ENCODE measurements at regions not wholly inside any gene's neighbourhood (a gene's known extent, or its start where the extent isn't known, plus 50 kb on each side); places are given as distances from the start of the nearest gene placed in this dataset.

- no peak for DNase-seq (ENCODE audit: low spot score)
- H3K9me3 ChIP-seq (ENCODE audit: low read length), result peaks cover 55% of the 10 kb centered on the region
- no peak overlapping the region for H3K9ac ChIP-seq (ENCODE audit: insufficient read depth, low read depth, low read length)
- TF ChIP-seq ZNF468 (CRISPR knock-in tag; IDR thresholded peaks at IDR 0.05) (no peak), TBX2 (CRISPR knock-in tag; IDR thresholded peaks at IDR 0.05; ENCODE audit: borderline replicate concordance) (no peak), ZBTB38 (CRISPR knock-in tag; IDR thresholded peaks at IDR 0.05) (no peak), ZMAT3 (CRISPR knock-in tag; conservative IDR thresholded peaks at IDR 0.05) (no peak), DNMT1 (CRISPR knock-in tag; IDR thresholded peaks at IDR 0.05) (no peak)
- no peak for ATAC-seq
- no peaks in the 10 kb centered on the region for H3K4me1 ChIP-seq (ENCODE audit: insufficient read depth, low read length)
- no peaks in the 10 kb centered on the region for H4K20me1 ChIP-seq (ENCODE audit: insufficient read depth, low read length)
- H3K27ac ChIP-seq (ENCODE audit: extremely low read length, insufficient read depth, low read length), result no peak overlapping the region
- FAIRE-seq, result no peak
- POLR2A ChIA-PET, result no interaction called here
- H3K79me2 ChIP-seq (ENCODE audit: insufficient read depth, low read length), result no peaks in the 10 kb centered on the region
- intact Hi-C loops (cut with micrococcal nuclease; ENCODE audit: unreplicated experiment) (no loop called here), in situ Hi-C loops (cut with HindIII; ENCODE audit: extremely low pct_ligation_motif_present, low pct_unique_long_range_greater_than_20kb) (no loop called here)
- H3K36me3 ChIP-seq (replicated peaks in 1 of 2; ENCODE audit: control insufficient read depth in 1 of 2, insufficient read depth in 2 of 2, low read length in 2 of 2), result no peaks in the 10 kb centered on the region
- H3K4me2 ChIP-seq (ENCODE audit: low read depth, low read length), result no peak overlapping the region
- H3K27me3 ChIP-seq (ENCODE audit: control insufficient read depth in 1 of 2, insufficient read depth in 2 of 2, low read length in 2 of 2), result no peaks in the 10 kb centered on the region
- CTCF ChIA-PET (ENCODE audit: low intra/inter-chr PET ratio, low total read pairs), result no interaction called here
- 16% methylated on average over 7 of the region's 7 CpGs for WGBS (ENCODE audit: low lambda C conversion rate)
- no TSS peak for BruUV-seq (replicated peaks)
- no peak overlapping the region for H3K4me3 ChIP-seq (replicated peaks in 1 of 3; ENCODE audit: insufficient read depth in 1 of 3, low read depth in 2 of 3, low read length in 3 of 3)
- H2AFZ ChIP-seq (ENCODE audit: low read length), result no peak overlapping the region
These were observed 432.2 kb upstream of the ZNF507 start for GRCh38 chr19:31913103-31913661.

GRCh38 chr19:31930401-31930800 lies 415.0 kb upstream of the ZNF507 start:
- peaks cover 73% of the 10 kb centered on the region for H3K9me3 ChIP-seq (ENCODE audit: low read length)
- BruUV-seq (replicated peaks), result no TSS peak
- 4% methylated on average over 2 of the region's 2 CpGs for WGBS (ENCODE audit: low lambda C conversion rate)
- H3K79me2 ChIP-seq (ENCODE audit: insufficient read depth, low read length), result no peaks in the 10 kb centered on the region
- FAIRE-seq (no peak), ATAC-seq (no peak), DNase-seq (ENCODE audit: low spot score) (no peak)
- H3K36me3 ChIP-seq (replicated peaks in 1 of 2; ENCODE audit: control insufficient read depth in 1 of 2, insufficient read depth in 2 of 2, low read length in 2 of 2), result no peaks in the 10 kb centered on the region
- H3K4me1 ChIP-seq (ENCODE audit: insufficient read depth, low read length), result no peaks in the 10 kb centered on the region
- no peak overlapping the region for H3K27ac ChIP-seq (ENCODE audit: extremely low read length, insufficient read depth, low read length)
- ChIA-PET POLR2A (no interaction called here), CTCF (ENCODE audit: low intra/inter-chr PET ratio, low total read pairs) (no interaction called here)
- intact Hi-C loops (cut with micrococcal nuclease; ENCODE audit: unreplicated experiment) (no loop called here), in situ Hi-C loops (cut with HindIII; ENCODE audit: extremely low pct_ligation_motif_present, low pct_unique_long_range_greater_than_20kb) (no loop called here)
- H2AFZ ChIP-seq (ENCODE audit: low read length), result no peak overlapping the region
- H3K27me3 ChIP-seq (ENCODE audit: control insufficient read depth in 1 of 2, insufficient read depth in 2 of 2, low read length in 2 of 2), result no peaks in the 10 kb centered on the region
- no peak overlapping the region for H3K4me2 ChIP-seq (ENCODE audit: low read depth, low read length)
- no peak overlapping the region for H3K9ac ChIP-seq (ENCODE audit: insufficient read depth, low read depth, low read length)
- H4K20me1 ChIP-seq (ENCODE audit: insufficient read depth, low read length), result no peaks in the 10 kb centered on the region
- H3K4me3 ChIP-seq (replicated peaks in 1 of 3; ENCODE audit: insufficient read depth in 1 of 3, low read depth in 2 of 3, low read length in 3 of 3), result no peak overlapping the region
- TF ChIP-seq ZBTB34 (CRISPR knock-in tag; IDR thresholded peaks at IDR 0.05) (no peak), SNAPC4 (CRISPR knock-in tag; IDR thresholded peaks at IDR 0.05) (no peak), FOXA3 (CRISPR knock-in tag; IDR thresholded peaks at IDR 0.05) (no peak), HOXA3 (CRISPR knock-in tag; IDR thresholded peaks at IDR 0.05) (no peak), SMC3 (IDR thresholded peaks at IDR 0.05; ENCODE audit: low read length) (no peak), MTA3 (CRISPR knock-in tag; IDR thresholded peaks at IDR 0.05) (no peak), BORCS8-MEF2B (CRISPR knock-in tag; IDR thresholded peaks at IDR 0.05) (no peak), PCBP1 (IDR thresholded peaks at IDR 0.05; ENCODE audit: borderline replicate concordance, low read depth, low read length) (no peak), ZNF460 (CRISPR knock-in tag; IDR thresholded peaks at IDR 0.05; ENCODE audit: borderline replicate concordance) (no peak)

All from HepG2 (cell line).